HCT116 (cell line): ENCODE measurements at regions not wholly inside any gene's neighbourhood (a gene's known extent, or its start where the extent isn't known, plus 50 kb on each side); places are given as distances from the start of the nearest gene placed in this dataset.

Experiments
- ATAC-seq: fragments of 200-7000 bp; cut with Tn5 transposase; 2 replicates; pipeline ENCODE4 v1.9.1; 2020; ENCODE audit warnings: mild to moderate bottlenecking, moderate library complexity
- BruUV-seq: library from RNA; stranded (reverse); fragments of 400-500 nt; replicated peaks from 2 replicates; lab custom pipeline; 2021; lab: Mats Ljungman, UMichigan
- CTCF ChIA-PET: fragments of 300-600 bp; sonication (Branson Sonifier 250); formaldehyde crosslinking; loops from one replicate; lab custom pipeline; 2021; ENCODE audit warnings: antibody characterized with exemption; lab: Charles Lee
- POLR2A ChIA-PET: fragments of 300-600, 350-600 bp; sonication (Branson Sonifier 250); formaldehyde crosslinking; loops from one replicate; lab custom pipeline; 2021; ENCODE audit warnings: antibody characterized with exemption; lab: Charles Lee
- RAD21 ChIA-PET, 2 experiments: fragments of 300-600 bp; sonication (Branson Sonifier 250); formaldehyde crosslinking; loops; one replicate each; lab custom pipeline; 2023; ENCODE audit warnings: low total read pairs in 2 of 2; ENCODE audit not compliant: uncharacterized antibody in 2 of 2, unreplicated experiment in 2 of 2, low non-redundant PET in 1 of 2; lab: Charles Lee
- DNase-seq: peaks from one replicate; pipeline ENCODE4 v3.0.0-alpha.2; 2010; ENCODE audit warnings: low read depth, low spot score
- H2AFZ ChIP-seq: fragments of 200-600 bp; shearing (Covaris generic), sonication (generic); 2 replicates; pipeline ENCODE4 v1.6.1; 2017; ENCODE audit warnings: low read depth, mixed run types, mixed read lengths, antibody characterized with exemption, low read length; ENCODE audit not compliant: poor library complexity, severe bottlenecking
- H3K27ac ChIP-seq: 2 replicates; pipeline ENCODE4 v1.5.1; 2012; ENCODE audit warnings: low read depth, low read length
- H3K27me3 ChIP-seq: fragments of 200-600 bp; sonication (generic); 2 replicates; pipeline ENCODE4 v1.6.1; 2016; ENCODE audit warnings: mixed run types, low read length, mixed read lengths; ENCODE audit not compliant: insufficient read depth
- H3K36me3 ChIP-seq, 2 experiments: fragments of 200-500 bp in 1 of 2; fragments of 200-600 bp in 1 of 2; sonication (Bioruptor generic) in 1 of 2; sonication (generic) in 1 of 2; 2 replicates each; pipeline versions ENCODE4 v1.5.1 to v1.6.1; 2014 to 2016; ENCODE audit warnings: low read length in 2 of 2, inconsistent platforms in 1 of 2, mixed read lengths in 1 of 2, mixed run types in 1 of 2; ENCODE audit not compliant: insufficient read depth in 2 of 2, control insufficient read depth in 1 of 2
- H3K4me1 ChIP-seq, 2 experiments: fragments of 200-600 bp in 1 of 2; sonication (generic) in 1 of 2; 2 replicates each; pipeline versions ENCODE4 v1.5.1 to v1.6.1; 2012 to 2017; ENCODE audit warnings: low read length in 2 of 2, inconsistent platforms in 1 of 2, mild to moderate bottlenecking in 1 of 2, mixed read lengths in 1 of 2, mixed run types in 1 of 2, moderate library complexity in 1 of 2; ENCODE audit not compliant: insufficient read depth in 2 of 2, control insufficient read depth in 1 of 2
- H3K4me2 ChIP-seq: fragments of 200-600 bp; sonication (generic); 2 replicates; pipeline ENCODE4 v1.6.1; 2017; ENCODE audit warnings: mixed run types, low read length, mixed read lengths
- H3K4me3 ChIP-seq, 2 experiments: fragments of 200-600 bp in 1 of 2; sonication (generic) in 1 of 2; replicated peaks in 1 of 2; 2 replicates each; pipeline ENCODE4 v1.5.1; 2011 to 2016; ENCODE audit warnings: low read length in 2 of 2, control low read depth in 1 of 2, low read depth in 1 of 2, mild to moderate bottlenecking in 1 of 2, mixed read lengths in 1 of 2, mixed run types in 1 of 2
- H3K79me2 ChIP-seq: fragments of 200-600 bp; sonication (generic); 2 replicates; pipeline ENCODE4 v1.6.1; 2017; ENCODE audit warnings: mild to moderate bottlenecking, mixed run types, low read length, moderate library complexity, mixed read lengths; ENCODE audit not compliant: insufficient read depth
- H3K9ac ChIP-seq: fragments of 200-600 bp; sonication (generic); 2 replicates; pipeline ENCODE4 v1.6.1; 2016; ENCODE audit warnings: low read length, mixed read lengths
- H3K9me2 ChIP-seq: fragments of 200-600 bp; sonication (generic), shearing (Covaris generic); 2 replicates; pipeline ENCODE4 v1.6.1; 2017; ENCODE audit warnings: mixed run types, mild to moderate bottlenecking, moderate library complexity; ENCODE audit not compliant: insufficient read depth
- H3K9me3 ChIP-seq, 2 experiments: fragments of 200-500 bp in 1 of 2; fragments of 200-600 bp in 1 of 2; sonication (Bioruptor generic) in 1 of 2; sonication (generic) in 1 of 2; 2 replicates each; pipeline ENCODE4 v1.6.1; 2014 to 2017; ENCODE audit warnings: low read length in 2 of 2, mixed read lengths in 2 of 2, inconsistent platforms in 1 of 2, low read depth in 1 of 2, mild to moderate bottlenecking in 1 of 2, mixed run types in 1 of 2, moderate library complexity in 1 of 2; ENCODE audit not compliant: control insufficient read depth in 1 of 2, insufficient read depth in 1 of 2
- H4K20me1 ChIP-seq: fragments of 200-600 bp; sonication (generic), shearing (Covaris generic); 2 replicates; pipeline ENCODE4 v1.6.1; 2017; ENCODE audit warnings: mixed run types, mild to moderate bottlenecking, moderate library complexity; ENCODE audit not compliant: insufficient read depth
- CBX3 ChIP-seq: IDR thresholded peaks from 2 replicates; pipeline ENCODE4 v1.6.1; 2012; ENCODE audit warnings: low read depth
- CEBPB ChIP-seq: IDR thresholded peaks from 2 replicates; pipeline ENCODE4 v1.6.1; 2012; ENCODE audit warnings: low read depth
- ELF1 ChIP-seq: IDR thresholded peaks from 2 replicates; pipeline ENCODE4 v1.6.1; 2012; ENCODE audit warnings: low read depth, borderline replicate concordance
- EZH2phosphoT487 ChIP-seq: fragments of 200-600 bp; IDR thresholded peaks from 2 replicates; pipeline ENCODE4 v1.6.1; 2018; ENCODE audit warnings: antibody characterized with exemption, borderline replicate concordance
- MAX ChIP-seq: IDR thresholded peaks from 2 replicates; pipeline ENCODE4 v1.6.1; 2012
- POLR2A ChIP-seq: IDR thresholded peaks from 2 replicates; pipeline ENCODE4 v1.7.0; 2011; ENCODE audit warnings: borderline replicate concordance; ENCODE audit not compliant: insufficient read depth, insufficient read length; ENCODE audit errors: extremely low read depth
- POLR2AphosphoS5 ChIP-seq: IDR thresholded peaks from 2 replicates; pipeline ENCODE4 v1.6.1; 2011; ENCODE audit warnings: mild to moderate bottlenecking, low read depth, low read length, moderate library complexity
- RAD21 ChIP-seq: IDR thresholded peaks from 2 replicates; pipeline ENCODE4 v1.6.1; 2012; ENCODE audit warnings: low read depth, mild to moderate bottlenecking
- SIN3A ChIP-seq: IDR thresholded peaks from 2 replicates; pipeline ENCODE4 v1.6.1; 2012; ENCODE audit warnings: low read depth
- SP1 ChIP-seq: IDR thresholded peaks from 2 replicates; pipeline ENCODE4 v1.6.1; 2012; ENCODE audit warnings: low read depth
- TCF7L2 ChIP-seq: IDR thresholded peaks from 2 replicates; pipeline ENCODE4 v1.7.0; 2011; ENCODE audit warnings: borderline replicate concordance, inconsistent platforms; ENCODE audit not compliant: insufficient read depth, insufficient read length; ENCODE audit errors: extremely low read depth
- YY1 ChIP-seq: IDR thresholded peaks from 2 replicates; pipeline ENCODE4 v1.6.1; 2011; ENCODE audit warnings: low read length, low read depth, moderate library complexity, mild to moderate bottlenecking; ENCODE audit not compliant: insufficient replicate concordance; ENCODE audit errors: extremely low read depth
- ZFX ChIP-seq: fragments of 450-650 bp; IDR thresholded peaks from 2 replicates; pipeline ENCODE4 v1.6.1; 2017
- ZNF274 ChIP-seq: fragments of 200-500 bp; sonication (Bioruptor generic); IDR thresholded peaks from 2 replicates; pipeline ENCODE4 v1.6.1; 2014; ENCODE audit warnings: mild to moderate bottlenecking, low read depth, low read length, inconsistent platforms
- intact Hi-C: fragments of 100-400 bp; cut with micrococcal nuclease; formaldehyde crosslinking; loops from 2 replicates; pipeline ENCODE4 v1.10.0; 2022
- TF ChIP-seq, protein P1 (sequence below), 3 experiments: fragments of 200-600 bp in 1 of 3; sonication (generic) in 1 of 3; IDR thresholded peaks in 2 of 3; conservative IDR thresholded peaks in 1 of 3; 2 replicates each; pipeline ENCODE4 v1.5.1; 2012 to 2017; ENCODE audit warnings: low read depth in 2 of 3, low read length in 2 of 3, antibody characterized with exemption in 1 of 3, borderline replicate concordance in 1 of 3, control low read depth in 1 of 3, mild to moderate bottlenecking in 1 of 3, mixed read lengths in 1 of 3, mixed run types in 1 of 3, moderate library complexity in 1 of 3; ENCODE audit not compliant: insufficient read depth in 1 of 3
- TF ChIP-seq, protein P2 (sequence below): IDR thresholded peaks from 2 replicates; pipeline ENCODE4 v1.6.1; 2012; ENCODE audit warnings: low read depth

DNA sequence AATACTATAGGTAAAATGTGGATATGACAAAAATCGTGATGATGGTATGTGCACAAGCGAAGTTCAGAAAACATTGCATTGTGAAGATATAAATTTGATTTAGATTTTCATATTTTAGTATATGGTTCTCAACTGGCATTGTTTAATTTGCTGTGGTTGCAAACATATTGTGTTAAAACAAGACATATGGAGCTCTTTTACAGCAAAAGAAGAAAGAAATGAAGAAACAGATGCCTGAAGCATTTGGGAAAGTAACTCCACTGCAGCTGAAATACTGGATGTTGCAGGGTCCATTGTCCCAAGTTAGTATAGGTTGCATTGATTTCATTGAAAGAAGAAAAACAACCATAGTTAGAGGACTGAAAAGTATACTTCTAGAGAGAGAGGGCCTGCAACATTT, 185.8 kb upstream of the SSTR1 start:
- Histone ChIP-seq H3K4me1 (no peaks in the 10 kb centered on the region), H3K36me3 (no peaks in the 10 kb centered on the region), H3K79me2 (no peaks in the 10 kb centered on the region), H4K20me1 (no peaks in the 10 kb centered on the region), H3K4me2 (no peak overlapping the region), H3K27ac (no peak overlapping the region), H3K9ac (no peak overlapping the region), H3K9me3 (no peaks in the 10 kb centered on the region), H3K27me3 (no peaks in the 10 kb centered on the region), H2AFZ (no peak overlapping the region), H3K4me3 (no peak overlapping the region), H3K9me2 (no peaks in the 10 kb centered on the region)
- RAD21 ChIA-PET: no interaction called here
- TF ChIP-seq ZFX: no peak
- no peak for TF ChIP-seq POLR2AphosphoS5
- no peak for TF ChIP-seq YY1
- BruUV-seq: no TSS peak
- POLR2A ChIA-PET: no interaction called here
- DNase-seq: no peak
- ATAC-seq: no peak
- CTCF ChIA-PET: no interaction called here
- intact Hi-C loops: no loop called here

DNA sequence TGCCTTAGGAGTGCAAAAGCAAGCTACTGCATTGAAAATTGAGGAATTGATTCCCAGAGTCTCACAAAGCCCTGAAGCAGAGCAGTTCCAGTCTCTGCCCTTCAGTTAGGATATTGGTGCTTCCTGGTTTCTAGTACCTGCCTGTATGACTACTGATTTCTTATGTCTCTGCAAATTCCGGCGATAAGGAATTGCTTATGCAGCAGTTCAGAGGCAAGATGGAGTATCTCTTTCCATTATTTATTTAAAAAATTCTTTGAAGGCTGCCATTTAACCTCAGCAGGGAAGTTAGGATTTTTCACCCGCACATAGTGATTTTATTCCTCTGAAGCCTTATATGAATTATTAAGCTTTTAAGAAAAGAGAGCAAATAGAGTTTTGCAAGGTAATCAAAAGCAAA, 184.9 kb upstream of the SSTR1 start:
- no peaks in the 10 kb centered on the region for H3K27me3 ChIP-seq
- RAD21 ChIA-PET: no interaction called here
- BruUV-seq: no TSS peak
- no peak overlapping the region for H3K4me3 ChIP-seq
- no peaks in the 10 kb centered on the region for H3K79me2 ChIP-seq
- H3K9me2 ChIP-seq: no peaks in the 10 kb centered on the region
- no peaks in the 10 kb centered on the region for H3K36me3 ChIP-seq
- no peak overlapping the region for H3K4me2 ChIP-seq
- POLR2A ChIA-PET: no interaction called here
- no peak for DNase-seq
- no peak overlapping the region for H3K9ac ChIP-seq
- H3K4me1 ChIP-seq: no peaks in the 10 kb centered on the region
- intact Hi-C loops: no loop called here
- H4K20me1 ChIP-seq: no peaks in the 10 kb centered on the region
- ATAC-seq: no peak
- CTCF ChIA-PET: no interaction called here
- H2AFZ ChIP-seq: no peak overlapping the region
- no peak overlapping the region for H3K27ac ChIP-seq
- H3K9me3 ChIP-seq: no peaks in the 10 kb centered on the region
- TF ChIP-seq ZNF274 (no peak), SP1 (no peak), MAX (no peak), SIN3A (no peak), POLR2A (no peak), POLR2AphosphoS5 (no peak), CBX3 (no peak), TCF7L2 (no peak), ELF1 (no peak), RAD21 (no peak), CEBPB (no peak), ZFX (no peak), EZH2phosphoT487 (no peak), YY1 (no peak)
- TF ChIP-seq, protein P1, sequence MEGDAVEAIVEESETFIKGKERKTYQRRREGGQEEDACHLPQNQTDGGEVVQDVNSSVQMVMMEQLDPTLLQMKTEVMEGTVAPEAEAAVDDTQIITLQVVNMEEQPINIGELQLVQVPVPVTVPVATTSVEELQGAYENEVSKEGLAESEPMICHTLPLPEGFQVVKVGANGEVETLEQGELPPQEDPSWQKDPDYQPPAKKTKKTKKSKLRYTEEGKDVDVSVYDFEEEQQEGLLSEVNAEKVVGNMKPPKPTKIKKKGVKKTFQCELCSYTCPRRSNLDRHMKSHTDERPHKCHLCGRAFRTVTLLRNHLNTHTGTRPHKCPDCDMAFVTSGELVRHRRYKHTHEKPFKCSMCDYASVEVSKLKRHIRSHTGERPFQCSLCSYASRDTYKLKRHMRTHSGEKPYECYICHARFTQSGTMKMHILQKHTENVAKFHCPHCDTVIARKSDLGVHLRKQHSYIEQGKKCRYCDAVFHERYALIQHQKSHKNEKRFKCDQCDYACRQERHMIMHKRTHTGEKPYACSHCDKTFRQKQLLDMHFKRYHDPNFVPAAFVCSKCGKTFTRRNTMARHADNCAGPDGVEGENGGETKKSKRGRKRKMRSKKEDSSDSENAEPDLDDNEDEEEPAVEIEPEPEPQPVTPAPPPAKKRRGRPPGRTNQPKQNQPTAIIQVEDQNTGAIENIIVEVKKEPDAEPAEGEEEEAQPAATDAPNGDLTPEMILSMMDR (IDR thresholded peaks at IDR 0.05 in 2 of 3, conservative IDR thresholded peaks at IDR 0.05 in 1 of 3; ENCODE audit: borderline replicate concordance in 1 of 3, insufficient read depth in 1 of 3, low read depth in 2 of 3, low read length in 2 of 3): no peak
- TF ChIP-seq, protein P2, sequence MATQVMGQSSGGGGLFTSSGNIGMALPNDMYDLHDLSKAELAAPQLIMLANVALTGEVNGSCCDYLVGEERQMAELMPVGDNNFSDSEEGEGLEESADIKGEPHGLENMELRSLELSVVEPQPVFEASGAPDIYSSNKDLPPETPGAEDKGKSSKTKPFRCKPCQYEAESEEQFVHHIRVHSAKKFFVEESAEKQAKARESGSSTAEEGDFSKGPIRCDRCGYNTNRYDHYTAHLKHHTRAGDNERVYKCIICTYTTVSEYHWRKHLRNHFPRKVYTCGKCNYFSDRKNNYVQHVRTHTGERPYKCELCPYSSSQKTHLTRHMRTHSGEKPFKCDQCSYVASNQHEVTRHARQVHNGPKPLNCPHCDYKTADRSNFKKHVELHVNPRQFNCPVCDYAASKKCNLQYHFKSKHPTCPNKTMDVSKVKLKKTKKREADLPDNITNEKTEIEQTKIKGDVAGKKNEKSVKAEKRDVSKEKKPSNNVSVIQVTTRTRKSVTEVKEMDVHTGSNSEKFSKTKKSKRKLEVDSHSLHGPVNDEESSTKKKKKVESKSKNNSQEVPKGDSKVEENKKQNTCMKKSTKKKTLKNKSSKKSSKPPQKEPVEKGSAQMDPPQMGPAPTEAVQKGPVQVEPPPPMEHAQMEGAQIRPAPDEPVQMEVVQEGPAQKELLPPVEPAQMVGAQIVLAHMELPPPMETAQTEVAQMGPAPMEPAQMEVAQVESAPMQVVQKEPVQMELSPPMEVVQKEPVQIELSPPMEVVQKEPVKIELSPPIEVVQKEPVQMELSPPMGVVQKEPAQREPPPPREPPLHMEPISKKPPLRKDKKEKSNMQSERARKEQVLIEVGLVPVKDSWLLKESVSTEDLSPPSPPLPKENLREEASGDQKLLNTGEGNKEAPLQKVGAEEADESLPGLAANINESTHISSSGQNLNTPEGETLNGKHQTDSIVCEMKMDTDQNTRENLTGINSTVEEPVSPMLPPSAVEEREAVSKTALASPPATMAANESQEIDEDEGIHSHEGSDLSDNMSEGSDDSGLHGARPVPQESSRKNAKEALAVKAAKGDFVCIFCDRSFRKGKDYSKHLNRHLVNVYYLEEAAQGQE: no peak
